GM19452 (cell line): ENCODE measurements at regions not wholly inside any gene's neighbourhood (a gene's known extent, or its start where the extent isn't known, plus 50 kb on each side); places are given as distances from the start of the nearest gene placed in this dataset.

Experiments
- ATAC-seq: cut with Tn5 transposase; IDR thresholded peaks from one replicate; pipeline ENCODE4 v1.9.1; 2021; ENCODE audit not compliant: unreplicated experiment

DNA sequence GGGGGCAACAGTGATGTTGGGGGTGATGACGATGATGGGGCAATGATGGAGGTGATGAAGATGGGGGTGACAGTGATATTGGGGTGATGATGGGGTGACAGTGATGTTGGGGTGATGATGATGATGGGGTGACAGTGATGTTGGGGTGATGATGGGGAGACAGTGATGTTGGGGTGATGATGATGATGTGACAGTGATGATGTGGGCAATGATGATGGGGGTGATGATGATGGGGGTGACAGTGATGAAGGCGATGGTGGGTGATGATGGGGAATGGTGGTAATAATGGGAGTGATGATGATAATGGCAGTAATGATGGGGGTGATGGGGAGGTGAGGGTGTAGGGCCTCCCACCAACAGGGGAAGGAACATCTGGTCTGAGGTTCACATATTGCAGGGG, 150.6 kb downstream of the ERMARD start:
- no peak for ATAC-seq

DNA sequence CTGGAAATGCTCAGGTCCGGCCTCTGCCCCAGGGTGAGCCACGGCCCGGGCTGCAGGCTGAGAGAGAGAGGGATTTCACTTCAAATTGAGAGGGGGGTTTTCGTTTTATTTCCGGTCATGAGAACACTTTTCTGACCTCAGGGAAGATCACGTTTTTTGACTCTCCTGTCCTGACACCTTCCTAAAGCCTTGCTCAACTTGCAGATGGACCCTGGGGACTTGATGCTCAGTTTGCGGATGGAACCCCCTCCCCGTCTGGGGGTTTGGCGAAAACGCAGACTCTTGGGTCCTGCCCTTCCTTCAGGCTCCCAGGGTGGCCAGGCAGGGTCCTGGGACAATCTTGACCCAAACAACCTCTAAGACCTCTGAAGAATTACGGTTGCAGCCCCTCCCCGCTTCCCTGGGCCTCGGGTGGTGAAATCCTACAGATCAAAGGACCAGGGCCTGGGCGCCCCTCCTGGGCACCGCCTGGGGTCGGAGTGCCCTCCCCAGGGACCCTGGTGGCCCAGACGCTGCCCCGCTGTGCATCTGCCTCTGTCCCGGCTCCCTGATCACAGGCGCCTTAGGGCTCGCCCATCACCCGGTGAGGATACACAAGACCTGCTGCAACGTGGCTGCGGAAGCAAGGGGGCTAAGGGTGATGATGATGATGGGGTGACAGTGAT, 148.2 kb downstream of the ERMARD start:
- no peak for ATAC-seq

DNA sequence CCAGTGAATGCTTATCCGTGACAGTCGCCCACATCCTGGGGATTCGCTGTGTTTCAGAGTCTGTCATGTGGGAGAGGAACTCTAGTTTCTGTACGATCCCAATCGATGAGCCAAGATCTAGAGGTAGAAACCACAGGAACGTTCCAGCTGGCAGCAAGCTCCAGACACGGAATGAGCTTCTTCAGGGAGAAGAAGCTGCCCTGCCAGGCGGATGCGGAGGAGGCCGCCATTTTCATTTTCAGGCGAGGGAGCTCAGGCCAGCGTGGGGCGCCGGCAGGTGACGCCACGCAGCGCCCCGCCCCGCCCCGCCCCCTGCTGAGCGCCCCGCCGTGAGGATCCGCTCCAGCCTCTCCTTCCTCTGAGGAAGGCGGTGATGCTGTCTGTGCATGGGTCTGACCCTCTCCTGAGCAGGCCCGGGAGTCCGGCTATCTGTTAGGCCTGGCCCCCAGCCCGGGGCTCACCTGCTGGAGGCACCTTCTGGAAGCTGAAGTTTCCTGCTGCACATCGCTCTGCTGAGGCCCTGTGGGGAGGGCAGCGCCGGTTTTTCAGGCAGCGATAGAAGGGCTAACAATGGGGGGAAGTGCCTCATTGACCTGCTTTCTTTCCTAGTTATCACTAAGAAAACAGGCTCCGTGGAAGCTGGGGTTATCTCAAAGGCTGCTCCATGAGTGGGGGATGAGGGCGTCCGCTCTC, 147.5 kb downstream of the ERMARD start:
- no peak for ATAC-seq

DNA sequence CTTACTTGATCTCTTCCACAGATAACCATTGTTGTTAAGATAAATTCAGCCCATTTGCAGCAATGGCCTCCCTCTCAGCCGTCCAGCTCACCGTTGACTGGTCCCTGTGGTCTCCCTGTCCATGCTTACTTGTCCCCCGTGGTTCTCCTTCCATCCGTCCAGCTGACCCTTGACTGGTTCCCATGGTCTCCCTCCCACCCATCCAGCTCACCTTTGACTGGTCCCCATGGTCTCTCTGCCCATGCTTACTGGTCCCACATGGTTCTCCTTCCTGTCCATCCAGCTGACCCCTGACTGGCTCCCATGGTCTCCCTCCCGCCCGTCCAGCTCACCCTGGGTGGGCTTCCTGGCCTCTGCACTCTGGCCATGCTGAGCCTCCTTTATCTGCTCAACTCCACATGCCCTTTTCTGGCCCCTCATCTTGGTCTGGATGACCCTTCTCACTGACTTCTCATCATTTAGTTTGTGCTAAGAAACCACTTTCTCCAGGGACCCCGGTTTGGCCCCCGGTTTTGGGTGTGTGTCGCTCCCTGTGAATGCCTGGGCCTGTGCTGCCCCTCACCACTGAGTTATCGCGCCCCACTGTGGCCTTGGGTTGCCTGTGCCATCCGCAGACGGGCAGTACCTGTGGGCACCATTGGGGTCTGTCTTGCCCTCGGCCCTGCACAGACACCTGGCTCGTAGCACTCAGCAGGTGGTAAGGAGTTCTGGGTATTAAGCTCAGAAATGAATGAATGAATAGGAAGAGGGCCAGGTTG, 146.4 kb downstream of the ERMARD start:
- no peak for ATAC-seq

DNA sequence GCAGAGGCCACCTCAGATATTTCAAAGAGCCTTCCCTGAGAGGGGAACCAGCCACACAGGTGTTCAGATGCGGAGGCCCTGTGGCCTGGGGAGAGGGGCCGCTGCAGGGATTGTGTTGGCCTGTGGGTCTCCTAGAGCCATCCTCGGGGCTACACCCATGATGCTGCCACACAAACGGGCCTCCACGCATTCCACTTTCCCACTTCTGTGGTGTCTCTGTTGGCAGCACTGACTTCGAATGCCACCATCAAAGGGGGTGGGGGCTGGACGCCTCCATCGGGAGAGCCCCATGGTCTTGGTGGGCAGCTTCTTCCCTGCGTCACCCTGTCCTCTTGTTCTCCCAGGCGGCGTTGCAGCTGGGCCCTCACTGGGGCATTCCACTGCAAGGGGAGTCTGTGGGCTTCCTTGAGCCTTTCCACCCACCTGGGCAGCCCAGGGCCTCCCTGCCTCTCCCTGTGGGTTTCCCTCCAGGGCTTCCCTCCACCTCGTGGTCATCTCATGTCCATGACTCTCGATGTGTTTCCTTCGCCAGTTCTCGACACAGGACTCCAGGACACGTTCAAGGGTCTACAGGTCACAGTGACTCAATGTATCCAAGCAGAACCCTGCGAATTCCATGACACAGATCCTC, 145.5 kb downstream of the ERMARD start:
- no peak for ATAC-seq

DNA sequence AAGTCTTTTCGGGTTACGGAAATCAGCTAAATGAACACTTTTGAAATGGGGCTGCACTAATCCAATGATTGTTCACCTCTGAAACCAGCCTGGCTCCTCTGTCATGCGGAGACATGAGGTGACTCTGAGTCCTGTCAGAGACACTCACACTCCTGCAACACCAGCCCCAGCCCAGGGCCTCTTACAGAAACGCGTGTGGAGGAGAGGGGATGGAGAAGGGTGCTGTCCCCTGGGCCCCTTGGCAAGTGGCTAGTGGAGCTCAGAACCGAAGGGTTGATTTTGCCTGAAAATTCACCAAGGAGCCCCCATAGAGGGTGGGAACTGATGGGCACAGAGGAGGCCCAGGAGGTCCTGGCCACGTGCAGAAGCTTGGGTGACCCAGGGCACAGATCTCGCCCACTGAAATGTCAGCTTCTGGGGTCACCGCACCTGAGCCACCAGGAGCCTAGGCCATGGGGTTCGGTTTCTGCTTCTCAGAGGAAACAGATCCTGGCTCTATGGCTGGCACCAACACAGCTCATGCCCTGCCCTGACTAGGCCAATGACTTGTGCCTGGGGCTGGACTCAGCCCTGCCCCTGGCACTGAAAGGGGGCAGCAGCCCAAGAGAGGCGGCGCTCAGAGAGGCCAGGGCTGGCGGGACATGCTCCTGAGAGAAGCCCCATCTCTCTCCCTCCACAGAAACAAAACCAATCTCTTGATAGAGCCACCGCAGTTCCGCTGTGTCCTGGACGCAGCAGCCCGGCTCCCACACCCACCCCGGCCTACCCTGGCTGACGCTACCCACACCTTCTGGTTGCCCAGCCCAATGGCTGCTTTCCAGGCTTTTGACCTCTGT, 144.7 kb downstream of the ERMARD start:
- ATAC-seq = no peak

DNA sequence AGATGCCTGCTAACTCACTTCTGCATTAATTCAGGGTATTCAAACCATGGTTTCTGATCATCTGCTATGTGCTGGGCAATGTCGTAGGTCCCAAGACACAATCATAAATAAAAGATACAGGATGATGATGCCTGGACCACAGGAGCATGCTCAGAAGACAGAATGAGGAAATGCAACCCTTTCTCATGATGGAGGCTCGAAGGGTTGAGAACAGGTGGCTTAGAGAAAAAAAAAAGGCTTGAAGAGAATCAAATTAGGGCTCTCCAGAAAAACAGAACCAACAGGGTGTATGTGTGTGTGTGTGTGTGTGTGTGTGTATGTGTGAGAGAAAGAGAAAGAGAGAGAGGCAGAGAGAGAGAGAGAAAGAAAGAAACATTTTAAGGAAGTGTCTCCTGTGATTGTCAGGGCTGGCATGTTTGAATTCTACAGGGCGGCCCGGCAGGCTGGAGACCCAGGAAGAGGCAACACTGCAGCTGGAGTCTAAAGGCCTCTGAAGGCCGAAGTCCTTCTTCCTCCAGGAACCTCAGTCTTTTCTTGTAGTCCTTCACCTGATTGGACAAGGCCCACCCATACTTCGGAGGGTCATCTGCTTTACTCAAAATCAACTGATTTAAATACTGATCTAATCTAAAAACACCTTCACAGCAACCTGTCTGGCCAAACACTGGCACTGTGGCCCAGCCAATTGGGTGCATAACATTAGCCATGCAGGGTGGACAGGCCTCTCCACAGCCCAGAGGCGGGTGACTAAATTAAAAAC, 143.8 kb downstream of the ERMARD start:
- no peak for ATAC-seq

DNA sequence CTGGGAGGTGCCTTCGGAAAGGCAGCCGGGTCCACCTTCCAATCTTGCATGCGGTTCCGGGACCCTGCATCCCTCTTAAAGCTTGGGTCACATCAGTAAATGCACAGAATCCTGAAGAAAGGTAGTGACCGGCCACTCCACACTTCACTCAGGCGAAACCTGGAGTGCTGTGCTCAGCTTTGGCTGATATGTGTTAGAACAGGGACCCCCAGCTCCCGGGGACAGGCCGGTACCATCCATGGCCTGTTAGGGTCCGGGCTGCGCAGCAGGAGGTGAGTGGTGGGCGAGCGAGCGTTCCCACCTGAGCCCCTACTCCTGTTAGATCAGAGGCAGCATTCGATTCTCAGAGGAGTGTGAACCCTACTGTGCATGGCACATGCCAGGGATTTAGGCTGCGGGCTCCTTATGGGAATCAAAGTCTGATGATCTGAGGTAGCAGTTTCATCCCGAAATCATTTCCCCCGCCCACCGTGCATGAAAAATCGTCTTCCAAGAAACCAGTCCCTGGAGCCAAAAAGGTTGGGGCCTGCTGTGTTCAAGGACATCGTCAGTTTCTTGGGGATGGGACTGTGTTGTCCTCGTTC, 143.0 kb downstream of the ERMARD start:
- no peak for ATAC-seq

DNA sequence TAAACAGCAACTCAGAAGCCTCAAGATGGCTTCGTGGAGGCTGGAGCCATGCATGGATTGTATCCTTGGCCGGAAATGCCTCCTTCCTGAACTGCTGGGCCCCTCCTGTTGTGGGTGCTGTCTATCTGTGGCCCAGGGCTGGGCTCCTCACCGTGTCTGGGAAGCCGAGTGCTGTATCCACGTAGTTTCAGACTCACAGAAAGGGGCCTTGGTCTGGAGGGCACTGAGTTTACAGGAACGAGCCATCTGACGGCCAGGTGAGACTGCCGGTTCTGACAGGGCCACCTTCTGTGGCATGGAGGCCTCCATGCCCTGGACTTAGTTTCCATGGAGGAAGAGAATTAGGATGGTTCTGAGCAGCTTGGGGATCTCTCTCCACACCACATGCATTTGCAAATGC, 142.2 kb downstream of the ERMARD start:
- no peak for ATAC-seq

DNA sequence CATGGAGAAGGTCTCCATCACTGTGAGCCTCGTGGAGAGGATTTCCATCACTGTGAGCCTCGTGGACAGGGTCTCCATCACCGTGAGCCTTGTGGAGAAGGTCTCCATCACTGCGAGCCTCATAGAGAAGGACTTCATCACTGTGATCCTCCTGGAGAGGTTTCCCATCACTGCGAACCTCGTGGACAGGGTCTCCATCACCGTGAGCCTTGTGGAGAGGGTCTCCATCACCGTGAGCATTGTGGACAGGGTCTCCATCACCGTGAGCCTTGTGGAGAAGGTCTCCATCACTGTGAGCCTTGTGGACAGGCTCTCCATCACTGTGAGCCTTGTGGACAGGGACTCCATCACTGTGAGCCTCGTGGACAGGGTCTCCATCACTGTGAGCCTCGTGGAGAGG, 140.4 kb downstream of the ERMARD start:
- no peak for ATAC-seq

DNA sequence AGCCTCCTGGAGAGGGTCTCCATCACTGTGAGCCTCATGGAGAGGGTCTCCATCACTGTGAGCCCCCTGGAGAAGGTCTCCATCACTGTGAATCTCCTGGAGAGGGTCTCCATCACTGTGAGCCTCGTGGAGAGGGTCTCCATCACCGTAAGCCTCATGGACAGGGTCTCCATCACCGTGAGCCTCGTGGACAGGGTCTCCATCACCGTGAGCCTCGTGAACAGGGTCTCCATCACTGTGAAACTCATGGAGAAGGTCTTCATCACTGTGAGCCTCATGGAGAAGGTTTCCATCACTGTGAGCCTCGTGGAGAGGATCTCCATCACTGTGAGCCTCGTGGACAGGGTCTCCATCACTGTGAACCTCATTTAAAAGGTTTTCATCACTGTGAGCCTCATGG, 140.0 kb downstream of the ERMARD start:
- ATAC-seq = no peak

DNA sequence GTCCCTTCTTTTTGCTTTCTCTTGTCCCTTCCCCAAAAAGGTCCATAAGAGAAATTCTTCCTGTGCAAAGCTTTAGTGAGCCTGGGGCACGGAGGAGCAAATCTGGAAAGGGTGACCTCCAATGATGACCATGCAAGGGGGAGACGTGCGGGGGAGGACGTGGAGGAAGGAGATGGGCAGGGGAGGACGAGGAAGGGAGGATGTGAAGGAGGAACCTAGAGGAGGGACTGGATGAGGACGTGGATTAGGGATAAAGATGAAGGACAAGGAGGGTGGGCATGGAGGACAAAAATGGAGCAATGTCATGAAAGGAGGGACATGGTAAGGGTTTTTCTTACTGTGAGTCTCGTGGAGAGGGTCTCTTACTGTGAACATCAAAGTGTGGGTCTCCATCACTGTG, 139.5 kb downstream of the ERMARD start:
- no peak for ATAC-seq

DNA sequence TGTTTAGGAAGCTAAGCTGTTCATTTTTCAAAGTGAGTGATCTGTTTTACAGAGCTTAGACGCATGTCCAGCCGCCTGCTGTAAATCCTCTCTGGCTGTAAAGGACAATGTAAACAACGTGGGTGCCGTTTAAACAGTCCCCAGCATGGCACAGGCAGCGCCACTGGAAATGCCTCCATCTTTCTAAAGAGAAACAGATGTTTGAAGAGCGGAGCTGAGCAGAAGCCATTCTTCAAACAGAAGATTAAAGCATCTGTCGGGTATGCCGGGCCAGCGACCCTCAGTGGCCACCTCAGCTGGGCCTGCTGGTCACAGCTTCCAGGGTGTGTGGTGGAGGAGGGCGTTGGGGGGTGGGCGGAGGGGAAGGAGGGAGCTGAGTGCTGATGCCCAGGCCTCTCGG, 138.6 kb downstream of the ERMARD start:
- ATAC-seq = no peak

DNA sequence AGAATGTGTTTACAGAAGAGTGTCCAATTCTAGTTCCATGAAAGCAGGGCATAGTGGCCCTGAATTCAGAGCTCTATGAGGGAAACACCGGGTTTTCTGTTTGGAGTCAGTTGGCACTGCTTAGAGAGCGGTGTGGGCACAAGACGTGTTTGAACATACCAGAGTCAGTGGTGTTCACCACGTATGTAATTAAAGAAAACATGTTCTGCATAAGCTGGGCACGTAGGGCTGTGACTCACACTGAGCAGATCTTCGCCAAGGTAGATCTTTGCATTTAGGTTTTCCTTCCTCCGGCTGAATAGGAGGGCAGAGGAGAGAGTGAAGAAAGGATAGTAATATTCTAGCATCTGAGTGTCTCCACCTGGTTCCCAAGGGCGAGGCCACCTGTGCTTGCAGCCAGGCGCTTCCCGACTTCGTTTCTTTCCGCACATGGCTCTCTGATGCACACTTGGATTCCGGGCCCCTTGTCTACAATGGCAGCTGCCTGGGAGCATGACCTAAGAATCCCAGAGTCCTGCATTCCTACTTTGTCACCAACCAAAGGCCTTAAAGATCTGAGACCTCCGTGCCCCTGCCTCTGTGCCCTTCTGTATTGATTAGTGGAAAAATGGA, 136.2 kb downstream of the ERMARD start:
- no peak for ATAC-seq

DNA sequence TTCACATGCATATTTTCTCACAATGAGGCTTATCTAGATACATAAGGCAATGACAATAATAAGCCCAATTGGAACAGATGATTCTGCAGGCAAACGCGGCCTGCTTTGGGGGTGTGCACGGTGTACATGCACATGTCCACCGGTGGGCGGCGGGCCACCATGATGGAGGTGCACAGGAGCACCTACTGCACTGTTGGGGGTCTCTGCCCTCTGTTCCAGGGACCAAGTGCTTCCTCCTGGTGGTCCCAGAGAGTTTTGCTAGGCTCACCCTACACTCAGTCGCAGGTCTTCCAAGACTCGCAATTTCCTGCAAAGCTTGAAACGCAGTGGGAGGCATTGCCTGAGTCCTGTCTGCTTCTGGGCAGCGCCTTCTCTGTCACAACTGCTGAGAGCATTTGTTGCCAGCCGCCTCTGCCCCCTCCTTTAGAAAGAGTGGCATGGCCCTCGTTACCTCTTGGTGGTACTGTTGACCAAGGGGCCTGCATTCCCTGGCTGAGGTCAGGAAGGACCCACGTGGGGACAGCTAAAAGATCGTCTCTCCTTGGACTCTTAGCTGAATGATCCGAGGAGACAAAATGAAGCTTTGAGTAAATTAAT, 135.3 kb downstream of the ERMARD start:
- ATAC-seq = no peak

DNA sequence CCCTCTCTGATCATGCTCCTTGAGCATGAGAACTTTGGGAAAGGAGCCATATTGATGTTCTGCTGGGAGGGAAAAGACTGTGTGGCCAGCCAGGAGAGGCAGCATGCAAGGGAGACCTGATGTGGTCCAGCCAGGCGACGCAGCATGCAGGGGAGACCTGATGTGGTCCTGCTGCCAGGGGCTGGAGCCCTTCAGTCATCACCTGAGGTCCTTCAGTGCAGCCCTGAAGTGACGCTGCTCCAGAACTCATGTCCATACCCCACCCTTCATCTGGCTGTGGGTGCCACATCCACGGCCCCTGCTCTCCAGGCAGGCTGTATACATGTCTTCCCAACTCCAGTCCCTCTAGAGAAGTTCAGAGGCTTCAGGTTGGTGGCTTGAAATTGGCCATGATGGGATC, 134.4 kb downstream of the ERMARD start:
- no peak for ATAC-seq

DNA sequence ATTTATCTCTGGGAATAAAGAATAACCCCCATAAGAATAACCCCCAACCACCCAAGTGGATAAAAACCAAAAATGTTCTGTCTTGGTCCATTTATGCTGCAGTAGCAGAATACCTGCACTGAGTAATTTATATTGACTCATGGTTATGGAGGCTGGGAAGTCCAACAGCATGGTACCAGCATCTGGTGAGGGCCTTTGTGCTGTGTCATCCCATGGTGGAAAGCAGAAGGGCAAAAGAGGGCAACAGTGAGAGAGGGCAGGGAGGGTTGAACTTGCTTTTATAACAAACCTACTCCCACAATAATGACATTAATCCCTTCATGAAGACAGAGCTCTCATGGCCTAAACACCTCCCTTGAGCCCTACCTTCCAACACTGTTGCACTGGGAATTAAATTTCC, 133.7 kb downstream of the ERMARD start:
- ATAC-seq = no peak

DNA sequence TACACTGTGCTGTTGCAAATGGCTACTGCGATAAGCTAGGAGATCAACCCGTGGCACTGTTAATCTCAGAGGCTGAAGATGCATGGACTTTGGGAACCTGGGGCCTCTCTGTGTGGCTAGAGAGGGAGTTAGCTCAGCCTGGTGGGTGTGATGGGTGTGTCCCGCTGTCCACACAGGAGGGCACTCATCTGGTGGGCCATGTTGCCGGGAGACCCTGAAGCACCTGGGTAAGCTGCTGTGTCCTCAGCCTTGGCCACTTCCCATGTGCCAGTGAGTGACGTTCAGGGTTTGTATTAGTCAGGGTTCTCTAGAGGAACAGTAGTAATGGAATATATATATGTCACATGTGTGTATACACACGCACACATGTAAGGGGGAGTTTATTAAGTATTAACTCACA, 132.7 kb downstream of the ERMARD start:
- no peak for ATAC-seq

DNA sequence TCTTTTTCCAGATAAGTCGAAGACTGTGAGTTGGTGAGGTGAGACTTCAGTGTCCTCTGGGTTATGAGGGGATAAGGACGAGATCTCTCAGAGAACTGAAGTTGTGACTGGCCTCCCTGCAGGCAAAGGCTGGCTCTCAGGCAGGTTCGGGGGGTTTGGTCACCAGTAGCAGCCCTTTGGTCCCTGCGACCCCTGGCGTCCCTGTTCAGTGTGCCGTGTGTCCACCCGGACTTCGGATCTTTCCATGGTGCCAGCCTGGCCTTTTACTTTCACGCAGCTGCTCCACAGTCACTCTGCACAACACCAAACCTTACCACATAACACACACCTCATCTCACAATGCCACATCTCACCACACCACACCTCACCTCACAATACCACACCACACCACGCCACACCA, 131.9 kb downstream of the ERMARD start:
- no peak for ATAC-seq
